ENCODE measurements at regions not wholly inside any gene's neighbourhood (a gene's known extent, or its start where the extent isn't known, plus 50 kb on each side); places are given as distances from the start of the nearest gene placed in this dataset.
A peak's percentile ranks its signal among the peaks of the same experiment; 100 is the strongest.

- no peak for DNase-seq
- TF ChIP-seq GATA1 (IDR thresholded peaks at IDR 0.05; ENCODE audit: low read depth, low read length) (no peak), POLR2A (IDR thresholded peaks at IDR 0.05; ENCODE audit: low read length) (no peak)
Observed at GRCh38 chr2:118557016-118557415, 290.4 kb downstream of the EN1 start.

DNA sequence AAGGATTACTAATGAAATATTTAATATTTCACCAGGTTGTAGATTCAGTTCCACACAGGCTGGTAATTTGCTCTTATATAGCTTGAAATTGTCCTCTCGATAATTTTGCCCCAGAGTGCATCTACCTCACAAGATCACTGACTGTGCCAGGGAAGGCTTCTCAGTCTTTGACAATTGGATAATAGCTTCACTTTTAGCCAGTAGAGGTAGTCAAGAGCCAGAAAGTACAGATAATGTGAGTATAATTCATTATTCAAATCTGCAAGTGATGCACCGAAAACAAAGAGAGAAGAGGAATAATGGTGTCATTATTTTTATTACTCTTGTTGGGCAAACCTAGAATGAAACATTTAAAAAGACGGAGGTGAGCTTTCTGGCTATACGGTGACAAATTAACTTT is 292.8 kb downstream of the EN1 start:
- DNase-seq, result no peak
- TF ChIP-seq POLR2A (IDR thresholded peaks at IDR 0.05; ENCODE audit: low read length) (no peak), GATA1 (IDR thresholded peaks at IDR 0.05; ENCODE audit: low read depth, low read length) (no peak)

GRCh38 chr2:118549503-118549902 is 297.9 kb downstream of the EN1 start:
- no peak for TF ChIP-seq POLR2A (IDR thresholded peaks at IDR 0.05; ENCODE audit: low read length)
- no peak for TF ChIP-seq GATA1 (IDR thresholded peaks at IDR 0.05; ENCODE audit: low read depth, low read length)
- DNase-seq, result no peak

GRCh38 chr2:118548880-118549488 is 298.5 kb downstream of the EN1 start:
- no peak for TF ChIP-seq GATA1 (IDR thresholded peaks at IDR 0.05; ENCODE audit: low read depth, low read length)
- no peak for TF ChIP-seq POLR2A (IDR thresholded peaks at IDR 0.05; ENCODE audit: low read length)
- DNase-seq, result no peak

DNA sequence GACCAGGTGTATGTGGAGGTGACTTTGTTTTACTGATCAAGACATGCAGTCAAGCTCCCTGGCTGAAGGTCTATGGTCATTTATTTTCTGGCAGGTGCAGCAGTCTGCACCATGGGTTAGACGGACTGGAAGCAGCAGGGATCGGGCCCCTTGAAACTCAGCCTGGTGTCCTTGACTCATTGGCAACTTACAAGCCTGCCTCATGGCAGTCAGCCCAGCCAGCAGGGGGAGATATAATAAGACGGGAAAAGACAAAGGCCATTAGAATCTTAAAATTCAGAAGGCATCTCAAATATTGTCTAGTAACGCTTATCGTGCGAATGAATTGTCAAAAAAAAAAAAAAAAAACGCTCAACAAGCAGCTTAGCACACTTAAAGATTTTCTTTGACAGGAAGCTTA is 308.2 kb downstream of the EN1 start:
- peak in 1 of 2 experiments; percentile 13 for DNase-seq

DNA sequence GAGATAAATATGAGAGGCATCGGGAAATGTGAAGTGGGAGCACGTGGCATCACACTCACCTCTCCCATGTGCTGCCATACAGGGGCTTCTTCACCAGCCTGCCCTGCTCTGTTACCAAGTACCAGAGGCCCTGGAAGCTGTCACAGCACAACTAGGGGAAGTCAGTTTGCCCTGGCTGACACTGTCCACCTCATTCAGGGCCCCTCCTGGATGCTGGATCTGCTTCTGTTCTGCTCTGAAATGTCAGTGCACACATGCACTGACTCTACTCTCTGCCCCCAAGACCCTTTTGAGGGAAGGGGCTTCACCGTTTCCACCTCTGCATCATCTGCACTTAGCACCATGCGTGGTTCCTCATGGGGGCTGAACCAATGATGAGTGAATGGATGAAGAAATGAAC is 311.1 kb downstream of the EN1 start:
- DNase-seq, result no peak
- no peak for TF ChIP-seq GATA1 (IDR thresholded peaks at IDR 0.05; ENCODE audit: low read depth, low read length)
- TF ChIP-seq POLR2A (IDR thresholded peaks at IDR 0.05; ENCODE audit: low read length), result no peak

More for the DNA sequence above, 308.2 kb downstream of the EN1 start:
- TF ChIP-seq GATA1 (IDR thresholded peaks at IDR 0.05; ENCODE audit: low read depth, low read length) (no peak), POLR2A (IDR thresholded peaks at IDR 0.05; ENCODE audit: low read length) (no peak)

DNA sequence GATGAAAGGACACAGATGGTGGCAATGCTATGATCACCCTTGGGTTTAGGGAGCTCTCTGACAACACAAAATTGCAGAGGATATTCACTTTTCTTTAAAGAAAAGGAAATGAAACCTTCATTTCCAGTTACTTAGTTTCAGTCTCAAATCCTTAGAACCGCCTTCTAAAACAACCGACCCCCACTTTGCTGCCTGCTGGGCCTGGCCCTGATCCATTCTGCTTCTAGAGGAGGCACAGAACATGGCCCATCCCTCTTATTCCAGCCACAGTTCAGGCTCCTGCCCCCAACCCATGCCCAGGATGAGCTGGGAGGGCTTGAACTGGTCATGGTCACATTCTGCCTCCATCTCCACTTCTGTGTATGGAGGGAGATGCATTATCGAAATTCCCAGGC is 311.6 kb downstream of the EN1 start:
- no peak for DNase-seq
- no peak for TF ChIP-seq POLR2A (IDR thresholded peaks at IDR 0.05; ENCODE audit: low read length)
- TF ChIP-seq GATA1 (IDR thresholded peaks at IDR 0.05; ENCODE audit: low read depth, low read length), result no peak

DNA sequence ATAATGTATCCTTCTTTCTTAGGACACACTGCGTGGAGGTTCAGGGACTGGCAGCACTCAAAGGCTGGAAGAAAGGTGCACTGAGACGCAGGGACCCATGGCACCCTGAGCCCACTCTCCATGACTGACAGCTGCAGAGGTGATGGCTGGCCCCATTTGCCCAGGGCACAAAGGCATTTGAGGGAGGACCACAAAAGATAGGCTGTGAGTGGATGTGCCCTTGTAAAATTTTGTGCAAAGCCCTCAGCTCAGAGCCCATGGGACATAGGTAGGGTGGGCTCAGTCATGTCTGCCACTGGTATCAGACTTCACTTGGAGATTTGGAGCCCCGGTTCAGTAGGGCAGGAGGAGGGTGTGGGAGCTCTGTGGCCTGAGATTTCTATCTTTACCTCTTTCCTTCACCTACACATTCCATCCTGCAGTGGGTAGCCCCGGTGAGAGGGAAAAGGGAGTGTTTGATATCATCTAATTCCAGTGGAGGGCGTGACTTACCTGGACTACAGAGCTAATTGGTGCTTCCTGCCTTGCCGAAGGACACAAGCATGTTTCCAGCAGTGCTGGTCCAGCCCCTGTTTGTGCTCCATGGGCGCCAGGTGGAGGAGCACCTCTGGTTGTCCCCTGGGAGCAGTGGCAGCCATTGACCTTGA is 312.2 kb downstream of the EN1 start:
- DNase-seq, result no peak
- no peak for TF ChIP-seq GATA1 (IDR thresholded peaks at IDR 0.05; ENCODE audit: low read depth, low read length)
- TF ChIP-seq POLR2A (IDR thresholded peaks at IDR 0.05; ENCODE audit: low read length), result no peak

GRCh38 chr2:118530976-118531375 is 316.5 kb downstream of the EN1 start:
- DNase-seq, result no peak
- TF ChIP-seq GATA1 (IDR thresholded peaks at IDR 0.05; ENCODE audit: low read depth, low read length) (no peak), POLR2A (IDR thresholded peaks at IDR 0.05; ENCODE audit: low read length) (no peak)

GRCh38 chr2:118529908-118530599 is 317.4 kb downstream of the EN1 start:
- TF ChIP-seq POLR2A (IDR thresholded peaks at IDR 0.05; ENCODE audit: low read length), result no peak
- no peak for TF ChIP-seq GATA1 (IDR thresholded peaks at IDR 0.05; ENCODE audit: low read depth, low read length)
- no peak for DNase-seq

- TF ChIP-seq GATA1 (IDR thresholded peaks at IDR 0.05; ENCODE audit: low read depth, low read length) (no peak), POLR2A (IDR thresholded peaks at IDR 0.05; ENCODE audit: low read length) (no peak)
- DNase-seq, result no peak
Observed at GRCh38 chr2:118527571-118527970, 319.9 kb downstream of the EN1 start.

GRCh38 chr2:118525346-118525745 is 322.1 kb downstream of the EN1 start:
- TF ChIP-seq POLR2A (IDR thresholded peaks at IDR 0.05; ENCODE audit: low read length) (no peak), GATA1 (IDR thresholded peaks at IDR 0.05; ENCODE audit: low read depth, low read length) (no peak)
- no peak for DNase-seq

GRCh38 chr2:118524911-118525310 is 322.5 kb downstream of the EN1 start:
- TF ChIP-seq POLR2A (IDR thresholded peaks at IDR 0.05; ENCODE audit: low read length), result no peak
- TF ChIP-seq GATA1 (IDR thresholded peaks at IDR 0.05; ENCODE audit: low read depth, low read length), result no peak
- no peak for DNase-seq

GRCh38 chr2:118523761-118524160 is 323.7 kb downstream of the EN1 start:
- no peak for TF ChIP-seq POLR2A (IDR thresholded peaks at IDR 0.05; ENCODE audit: low read length)
- TF ChIP-seq GATA1 (IDR thresholded peaks at IDR 0.05; ENCODE audit: low read depth, low read length), result no peak
- no peak for DNase-seq

GRCh38 chr2:118521960-118522359 is 325.5 kb downstream of the EN1 start:
- no peak for TF ChIP-seq POLR2A (IDR thresholded peaks at IDR 0.05; ENCODE audit: low read length)
- no peak for DNase-seq
